Caco-2 (cell line): ENCODE measurements at regions not wholly inside any gene's neighbourhood (a gene's known extent, or its start where the extent isn't known, plus 50 kb on each side); places are given as distances from the start of the nearest gene placed in this dataset.

ENCODE experiments used
- BruUV-seq: library from RNA; stranded (reverse); fragments of 400-500 nt; replicated peaks from 2 replicates; lab custom pipeline; 2021; lab: Mats Ljungman, UMichigan
- CTCF ChIA-PET: fragments of 300-600 bp; sonication (Branson Sonifier 250); formaldehyde crosslinking; loops from one replicate; lab custom pipeline; 2022; ENCODE audit warnings: antibody characterized with exemption; lab: Charles Lee
- POLR2A ChIA-PET: fragments of 300-600 bp; sonication (Branson Sonifier 250); formaldehyde crosslinking; loops from one replicate; lab custom pipeline; 2022; ENCODE audit warnings: antibody characterized with exemption; lab: Charles Lee
- DNase-seq, 2 experiments: peaks; one replicate each; pipeline versions ENCODE4 v3.0.0 to v3.0.0-alpha.2; 2020 to 2022
- H3K27me3 ChIP-seq: replicated peaks from 2 replicates; pipeline ENCODE4 v1.6.0; 2011; ENCODE audit warnings: low read length; ENCODE audit not compliant: control insufficient read depth, insufficient read depth
- H3K36me3 ChIP-seq: 2 replicates; pipeline ENCODE4 v1.5.1; 2011; ENCODE audit warnings: low read length; ENCODE audit not compliant: control insufficient read depth, insufficient read depth
- H3K4me1 ChIP-seq: fragments of 250-450 bp; sonication (Bioruptor Pico); 2 replicates; pipeline ENCODE4 v1.5.1; 2020; ENCODE audit warnings: mild to moderate bottlenecking
- H3K4me3 ChIP-seq: 2 replicates; pipeline ENCODE4 v1.5.1; 2011; ENCODE audit warnings: low read depth, mild to moderate bottlenecking, control low read depth, low read length
- H3K9me3 ChIP-seq: fragments of 250-450 bp; sonication (Bioruptor Pico); 2 replicates; pipeline ENCODE4 v1.5.1; 2020; ENCODE audit warnings: mild to moderate bottlenecking, moderate library complexity
- H3K27ac Mint-ChIP-seq: one replicate; pipeline ENCODE4 v1.8.0; 2022; ENCODE audit warnings: mixed read lengths; ENCODE audit not compliant: unreplicated experiment
- H3K27me3 Mint-ChIP-seq: one replicate; pipeline ENCODE4 v1.8.0; 2022; ENCODE audit warnings: mixed read lengths; ENCODE audit not compliant: insufficient read depth, unreplicated experiment
- H3K36me3 Mint-ChIP-seq: one replicate; pipeline ENCODE4 v1.8.0; 2022; ENCODE audit warnings: mild to moderate bottlenecking, mixed read lengths; ENCODE audit not compliant: insufficient read depth, unreplicated experiment
- H3K4me1 Mint-ChIP-seq: one replicate; pipeline ENCODE4 v1.8.0; 2022; ENCODE audit warnings: low read depth, mixed read lengths; ENCODE audit not compliant: unreplicated experiment
- H3K4me3 Mint-ChIP-seq: one replicate; pipeline ENCODE4 v1.8.0; 2022; ENCODE audit warnings: mild to moderate bottlenecking, moderate library complexity, mixed read lengths; ENCODE audit not compliant: unreplicated experiment
- H3K9me3 Mint-ChIP-seq: one replicate; pipeline ENCODE4 v1.8.0; 2022; ENCODE audit warnings: mixed read lengths; ENCODE audit not compliant: unreplicated experiment
- intact Hi-C: fragments of 100-400 bp; cut with micrococcal nuclease; formaldehyde crosslinking; loops from one replicate; pipeline ENCODE4 v1.10.0; 2022; ENCODE audit not compliant: unreplicated experiment
- TF ChIP-seq, protein P1 (sequence below), 2 experiments: fragments of 200-600 bp in 1 of 2; IDR thresholded peaks; 1 replicate in 1 of 2; 2 replicates in 1 of 2; pipeline versions ENCODE4 v1.5.1 to v1.8.0; 2011 to 2022; ENCODE audit warnings: antibody characterized with exemption in 1 of 2, control low read depth in 1 of 2, inconsistent platforms in 1 of 2, low read depth in 1 of 2, low read length in 1 of 2, mild to moderate bottlenecking in 1 of 2, moderate library complexity in 1 of 2; ENCODE audit not compliant: insufficient read depth in 1 of 2, severe bottlenecking in 1 of 2, unreplicated experiment in 1 of 2

DNA sequence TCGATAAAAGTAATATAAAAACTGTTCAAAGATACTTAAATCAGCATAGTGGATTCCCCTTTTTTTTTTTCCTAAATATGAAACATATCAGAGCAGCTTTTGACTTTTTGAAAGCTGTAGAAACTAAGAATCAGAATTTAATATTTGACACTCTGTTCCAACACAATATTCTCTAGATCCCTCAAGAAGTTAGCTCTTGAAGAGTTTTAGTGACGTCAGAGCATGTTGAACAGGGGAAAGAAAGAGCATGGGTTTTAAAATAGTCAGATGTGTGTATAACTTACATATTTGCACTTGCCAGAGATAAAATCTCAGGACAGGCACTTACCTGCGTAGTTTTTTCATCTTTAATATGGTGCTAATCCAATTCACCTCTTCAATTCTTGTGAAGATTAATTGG lies 75.2 kb upstream of the FBXL7 start:
- H3K4me1 Mint-ChIP-seq, result peaks cover 6% of the 10 kb centered on the region
- TF ChIP-seq, protein P1, sequence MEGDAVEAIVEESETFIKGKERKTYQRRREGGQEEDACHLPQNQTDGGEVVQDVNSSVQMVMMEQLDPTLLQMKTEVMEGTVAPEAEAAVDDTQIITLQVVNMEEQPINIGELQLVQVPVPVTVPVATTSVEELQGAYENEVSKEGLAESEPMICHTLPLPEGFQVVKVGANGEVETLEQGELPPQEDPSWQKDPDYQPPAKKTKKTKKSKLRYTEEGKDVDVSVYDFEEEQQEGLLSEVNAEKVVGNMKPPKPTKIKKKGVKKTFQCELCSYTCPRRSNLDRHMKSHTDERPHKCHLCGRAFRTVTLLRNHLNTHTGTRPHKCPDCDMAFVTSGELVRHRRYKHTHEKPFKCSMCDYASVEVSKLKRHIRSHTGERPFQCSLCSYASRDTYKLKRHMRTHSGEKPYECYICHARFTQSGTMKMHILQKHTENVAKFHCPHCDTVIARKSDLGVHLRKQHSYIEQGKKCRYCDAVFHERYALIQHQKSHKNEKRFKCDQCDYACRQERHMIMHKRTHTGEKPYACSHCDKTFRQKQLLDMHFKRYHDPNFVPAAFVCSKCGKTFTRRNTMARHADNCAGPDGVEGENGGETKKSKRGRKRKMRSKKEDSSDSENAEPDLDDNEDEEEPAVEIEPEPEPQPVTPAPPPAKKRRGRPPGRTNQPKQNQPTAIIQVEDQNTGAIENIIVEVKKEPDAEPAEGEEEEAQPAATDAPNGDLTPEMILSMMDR (IDR thresholded peaks at IDR 0.05; ENCODE audit: insufficient read depth in 1 of 2, low read depth in 1 of 2, low read length in 1 of 2, severe bottlenecking in 1 of 2, unreplicated experiment in 1 of 2), result no peak
- no peak for DNase-seq
- H3K36me3 Mint-ChIP-seq, result no peaks in the 10 kb centered on the region
- H3K4me3 ChIP-seq, result no peak overlapping the region
- no peaks in the 10 kb centered on the region for H3K4me1 ChIP-seq
- H3K36me3 ChIP-seq, result no peaks in the 10 kb centered on the region
- intact Hi-C loops, result no loop called here
- no peaks in the 10 kb centered on the region for H3K9me3 Mint-ChIP-seq
- no TSS peak for BruUV-seq
- H3K9me3 ChIP-seq, result no peaks in the 10 kb centered on the region
- H3K27me3 Mint-ChIP-seq, result peaks cover 3% of the 10 kb centered on the region
- ChIA-PET POLR2A (no interaction called here), CTCF (no interaction called here)
- H3K27me3 ChIP-seq, result no peaks in the 10 kb centered on the region
- no peak overlapping the region for H3K27ac Mint-ChIP-seq
- H3K4me3 Mint-ChIP-seq, result no peak overlapping the region

DNA sequence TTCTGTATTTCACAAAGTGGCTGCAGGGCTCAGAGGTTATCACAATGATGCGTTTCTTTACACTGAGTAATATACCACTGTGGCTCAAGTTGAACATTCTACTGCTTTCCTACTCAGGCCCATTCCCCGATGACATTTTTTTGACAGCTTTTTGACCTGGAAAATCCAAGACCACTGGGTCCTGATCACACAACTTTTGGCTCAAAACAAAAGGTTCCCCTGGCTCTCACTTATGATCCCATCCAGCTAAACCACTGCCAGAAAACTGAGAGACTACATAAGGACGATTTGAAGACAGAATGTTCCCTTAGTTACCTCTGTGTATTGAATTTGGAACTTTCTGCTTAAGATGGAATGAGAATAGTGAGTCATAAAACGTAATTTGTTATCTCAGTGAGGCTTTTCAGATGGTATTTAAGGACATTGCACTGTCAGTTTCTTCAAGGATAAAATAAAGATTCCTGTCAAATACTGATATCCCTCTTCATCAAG lies 78.0 kb upstream of the FBXL7 start:
- H3K27me3 Mint-ChIP-seq, result peaks cover 7% of the 10 kb centered on the region
- ChIA-PET POLR2A (no interaction called here), CTCF (no interaction called here)
- no peaks in the 10 kb centered on the region for H3K9me3 Mint-ChIP-seq
- H3K27ac Mint-ChIP-seq, result no peak overlapping the region
- H3K4me1 Mint-ChIP-seq, result peaks cover 6% of the 10 kb centered on the region
- no TSS peak for BruUV-seq
- TF ChIP-seq, protein P1 (IDR thresholded peaks at IDR 0.05; ENCODE audit: insufficient read depth in 1 of 2, low read depth in 1 of 2, low read length in 1 of 2, severe bottlenecking in 1 of 2, unreplicated experiment in 1 of 2), result no peak
- Histone ChIP-seq H3K4me1 (no peaks in the 10 kb centered on the region), H3K36me3 (no peaks in the 10 kb centered on the region), H3K9me3 (no peaks in the 10 kb centered on the region), H3K27me3 (no peaks in the 10 kb centered on the region), H3K4me3 (no peak overlapping the region)
- intact Hi-C loops, result no loop called here
- no peak for DNase-seq
- H3K36me3 Mint-ChIP-seq, result no peaks in the 10 kb centered on the region
- H3K4me3 Mint-ChIP-seq, result no peak overlapping the region

GRCh38 chr5:15421381-15421780 lies 78.6 kb upstream of the FBXL7 start:
- Histone ChIP-seq H3K9me3 (no peaks in the 10 kb centered on the region), H3K36me3 (no peaks in the 10 kb centered on the region), H3K4me3 (no peak overlapping the region), H3K27me3 (no peaks in the 10 kb centered on the region), H3K4me1 (no peaks in the 10 kb centered on the region)
- BruUV-seq, result no TSS peak
- ChIA-PET CTCF (no interaction called here), POLR2A (no interaction called here)
- Mint-ChIP-seq H3K27ac (no peak overlapping the region), H3K4me1 (peaks cover 6% of the 10 kb centered on the region), H3K9me3 (no peaks in the 10 kb centered on the region), H3K27me3 (peaks cover 7% of the 10 kb centered on the region), H3K36me3 (no peaks in the 10 kb centered on the region), H3K4me3 (no peak overlapping the region)
- TF ChIP-seq, protein P1 (IDR thresholded peaks at IDR 0.05; ENCODE audit: insufficient read depth in 1 of 2, low read depth in 1 of 2, low read length in 1 of 2, severe bottlenecking in 1 of 2, unreplicated experiment in 1 of 2), result no peak
- intact Hi-C loops, result no loop called here
- DNase-seq, result no peak
